ENCODE measurements at regions not wholly inside any gene's neighbourhood (a gene's known extent, or its start where the extent isn't known, plus 50 kb on each side); places are given as distances from the start of the nearest gene placed in this dataset.

- no peak overlapping the region for H3K4me3 ChIP-seq (ENCODE audit: severe bottlenecking)
- no peaks in the 10 kb centered on the region for H3K27me3 ChIP-seq (ENCODE audit: insufficient read depth, poor library complexity, severe bottlenecking)
- ATAC-seq (ENCODE audit: low read depth), result no peak
- H3K36me3 ChIP-seq (ENCODE audit: low read depth), result no peaks in the 10 kb centered on the region
- no peak for TF ChIP-seq CTCF (IDR thresholded peaks at IDR 0.05; ENCODE audit: poor library complexity, severe bottlenecking)
- no peaks in the 10 kb centered on the region for H3K9me3 ChIP-seq (ENCODE audit: severe bottlenecking)
- DNase-seq (ENCODE audit: low spot score), result no peak
- no peak overlapping the region for H3K27ac ChIP-seq (ENCODE audit: poor library complexity, severe bottlenecking)
- H3K4me1 ChIP-seq (ENCODE audit: insufficient read depth, poor library complexity, severe bottlenecking), result no peaks in the 10 kb centered on the region
These were observed 310.2 kb downstream of the FBXW7 start for GRCh38 chr4:152225680-152226079.

- TF ChIP-seq CTCF (IDR thresholded peaks at IDR 0.05; ENCODE audit: poor library complexity, severe bottlenecking), result no peak
- no peaks in the 10 kb centered on the region for H3K9me3 ChIP-seq (ENCODE audit: severe bottlenecking)
- DNase-seq (ENCODE audit: low spot score) (no peak), ATAC-seq (ENCODE audit: low read depth) (no peak)
- no peaks in the 10 kb centered on the region for H3K27me3 ChIP-seq (ENCODE audit: insufficient read depth, poor library complexity, severe bottlenecking)
- no peak overlapping the region for H3K27ac ChIP-seq (ENCODE audit: poor library complexity, severe bottlenecking)
- H3K36me3 ChIP-seq (ENCODE audit: low read depth), result no peaks in the 10 kb centered on the region
- H3K4me3 ChIP-seq (ENCODE audit: severe bottlenecking), result no peak overlapping the region
- H3K4me1 ChIP-seq (ENCODE audit: insufficient read depth, poor library complexity, severe bottlenecking), result no peaks in the 10 kb centered on the region
These were observed 311.0 kb downstream of the FBXW7 start for GRCh38 chr4:152224721-152225420.

GRCh38 chr4:152224223-152224622 lies 311.7 kb downstream of the FBXW7 start:
- no peak overlapping the region for H3K4me3 ChIP-seq (ENCODE audit: severe bottlenecking)
- H3K27me3 ChIP-seq (ENCODE audit: insufficient read depth, poor library complexity, severe bottlenecking), result no peaks in the 10 kb centered on the region
- H3K9me3 ChIP-seq (ENCODE audit: severe bottlenecking), result no peaks in the 10 kb centered on the region
- DNase-seq (ENCODE audit: low spot score) (no peak), ATAC-seq (ENCODE audit: low read depth) (no peak)
- H3K4me1 ChIP-seq (ENCODE audit: insufficient read depth, poor library complexity, severe bottlenecking), result no peaks in the 10 kb centered on the region
- H3K27ac ChIP-seq (ENCODE audit: poor library complexity, severe bottlenecking), result no peak overlapping the region
- no peak for TF ChIP-seq CTCF (IDR thresholded peaks at IDR 0.05; ENCODE audit: poor library complexity, severe bottlenecking)
- H3K36me3 ChIP-seq (ENCODE audit: low read depth), result no peaks in the 10 kb centered on the region

GRCh38 chr4:152223600-152223999 lies 312.3 kb downstream of the FBXW7 start:
- TF ChIP-seq CTCF (IDR thresholded peaks at IDR 0.05; ENCODE audit: poor library complexity, severe bottlenecking), result no peak
- Histone ChIP-seq H3K4me1 (ENCODE audit: insufficient read depth, poor library complexity, severe bottlenecking) (no peaks in the 10 kb centered on the region), H3K4me3 (ENCODE audit: severe bottlenecking) (no peak overlapping the region), H3K27ac (ENCODE audit: poor library complexity, severe bottlenecking) (no peak overlapping the region), H3K27me3 (ENCODE audit: insufficient read depth, poor library complexity, severe bottlenecking) (no peaks in the 10 kb centered on the region), H3K36me3 (ENCODE audit: low read depth) (no peaks in the 10 kb centered on the region), H3K9me3 (ENCODE audit: severe bottlenecking) (no peaks in the 10 kb centered on the region)
- no peak for ATAC-seq (ENCODE audit: low read depth)
- DNase-seq (ENCODE audit: low spot score), result no peak

GRCh38 chr4:152221816-152222516 lies 313.9 kb downstream of the FBXW7 start:
- no peak overlapping the region for H3K4me3 ChIP-seq (ENCODE audit: severe bottlenecking)
- H3K27ac ChIP-seq (ENCODE audit: poor library complexity, severe bottlenecking), result no peak overlapping the region
- H3K9me3 ChIP-seq (ENCODE audit: severe bottlenecking), result no peaks in the 10 kb centered on the region
- no peak for DNase-seq (ENCODE audit: low spot score)
- no peaks in the 10 kb centered on the region for H3K27me3 ChIP-seq (ENCODE audit: insufficient read depth, poor library complexity, severe bottlenecking)
- H3K36me3 ChIP-seq (ENCODE audit: low read depth), result no peaks in the 10 kb centered on the region
- no peak for ATAC-seq (ENCODE audit: low read depth)
- H3K4me1 ChIP-seq (ENCODE audit: insufficient read depth, poor library complexity, severe bottlenecking), result no peaks in the 10 kb centered on the region
- TF ChIP-seq CTCF (IDR thresholded peaks at IDR 0.05; ENCODE audit: poor library complexity, severe bottlenecking), result no peak
